Endothelial cell of umbilical vein (primary cell): ENCODE measurements at regions not wholly inside any gene's neighbourhood (a gene's known extent, or its start where the extent isn't known, plus 50 kb on each side); places are given as distances from the start of the nearest gene placed in this dataset.

Experiments used
- BruUV-seq: library from RNA; stranded (reverse); fragments of 400-500 nt; replicated peaks from 2 replicates; lab custom pipeline; 2021; lab: Mats Ljungman, UMichigan
- CTCF ChIA-PET: fragments of 300-600, 350-600 bp; sonication (Branson Sonifier 250); formaldehyde crosslinking; loops from one replicate; lab custom pipeline; 2021; ENCODE audit warnings: antibody characterized with exemption, inconsistent platforms; lab: Charles Lee
- POLR2A ChIA-PET: fragments of 300-600, 350-600 bp; sonication (Branson Sonifier 250); formaldehyde crosslinking; loops from one replicate; lab custom pipeline; 2021; ENCODE audit warnings: antibody characterized with exemption, inconsistent platforms; lab: Charles Lee
- DNase-seq: peaks from one replicate; pipeline ENCODE4 v3.0.0-alpha.2; 2011; ENCODE audit warnings: low read depth, low spot score
- FAIRE-seq: peaks from 2 replicates; lab custom pipeline; 2011; peaks lifted over from hg19 to GRCh38; lab: Jason Lieb, UNC
- H2AFZ ChIP-seq: 2 replicates; pipeline ENCODE4 v1.6.0; 2012; ENCODE audit warnings: low read depth, low read length, control low read depth, inconsistent platforms
- H3K27ac ChIP-seq: 2 replicates; pipeline ENCODE4 v1.5.1; 2011; ENCODE audit warnings: low read depth, mild to moderate bottlenecking, control low read depth, low read length, moderate library complexity; ENCODE audit not compliant: insufficient read depth
- H3K27me3 ChIP-seq, 2 experiments: 2 replicates each; pipeline versions ENCODE4 v1.6.0 to v1.6.1; 2011; ENCODE audit warnings: low read length in 2 of 2, mixed read lengths in 1 of 2; ENCODE audit not compliant: control insufficient read depth in 2 of 2, insufficient read depth in 2 of 2
- H3K36me3 ChIP-seq, 2 experiments: 2 replicates in 1 of 2; 3 replicates in 1 of 2; pipeline ENCODE4 v1.5.1; 2011; ENCODE audit warnings: low read length in 2 of 2, mild to moderate bottlenecking in 1 of 2, moderate library complexity in 1 of 2; ENCODE audit not compliant: control insufficient read depth in 2 of 2, insufficient read depth in 2 of 2; ENCODE audit errors: extremely low read depth in 1 of 2
- H3K4me1 ChIP-seq: 3 replicates; pipeline ENCODE4 v1.5.1; 2011; ENCODE audit warnings: mild to moderate bottlenecking, low read length; ENCODE audit not compliant: control insufficient read depth, insufficient read depth; ENCODE audit errors: extremely low read depth
- H3K4me2 ChIP-seq: 2 replicates; pipeline ENCODE4 v1.6.1; 2011; ENCODE audit warnings: low read length, control low read depth, mixed read lengths; ENCODE audit not compliant: insufficient read depth
- H3K4me3 ChIP-seq, 3 experiments: fragments of 200-600 bp in 1 of 3; sonication (generic), shearing (Covaris generic) in 1 of 3; replicated peaks in 1 of 3; 2 replicates each; pipeline ENCODE4 v1.5.1; 2011 to 2016; ENCODE audit warnings: control low read depth in 3 of 3, low read length in 3 of 3, mild to moderate bottlenecking in 2 of 3, inconsistent platforms in 1 of 3, low read depth in 1 of 3, moderate library complexity in 1 of 3; ENCODE audit not compliant: insufficient read depth in 1 of 3
- H3K79me2 ChIP-seq: 2 replicates; pipeline ENCODE4 v1.6.0; 2012; ENCODE audit warnings: low read length, inconsistent platforms; ENCODE audit not compliant: control insufficient read depth, insufficient read depth
- H3K9ac ChIP-seq: replicated peaks from 2 replicates; pipeline ENCODE3; 2011; ENCODE audit warnings: low read length, control low read depth; ENCODE audit not compliant: insufficient read depth; ENCODE audit errors: extremely low read depth
- H3K9me1 ChIP-seq: replicated peaks from 3 replicates; pipeline ENCODE4 v1.6.0; 2011; ENCODE audit warnings: mild to moderate bottlenecking, low read length; ENCODE audit not compliant: control insufficient read depth, insufficient read depth; ENCODE audit errors: extremely low read depth
- H3K9me3 ChIP-seq: replicated peaks from 2 replicates; pipeline ENCODE4 v1.5.1; 2012; ENCODE audit warnings: low read length, inconsistent platforms; ENCODE audit not compliant: control insufficient read depth, insufficient read depth
- H4K20me1 ChIP-seq: replicated peaks from 2 replicates; pipeline ENCODE3; 2011; ENCODE audit warnings: mild to moderate bottlenecking, low read length; ENCODE audit not compliant: control insufficient read depth, insufficient read depth; ENCODE audit errors: extremely low read depth
- CTCF ChIP-seq, 2 donors: IDR thresholded peaks; 1 replicate in 1 of 2; 2 replicates in 1 of 2; pipeline ENCODE4 v1.5.1; 2011; ENCODE audit warnings: low read length in 2 of 2, mild to moderate bottlenecking in 2 of 2, moderate library complexity in 2 of 2, control low read depth in 1 of 2, inconsistent platforms in 1 of 2, low read depth in 1 of 2; ENCODE audit not compliant: insufficient read depth in 1 of 2; ENCODE audit errors: extremely low read depth in 1 of 2
- EZH2 ChIP-seq: IDR thresholded peaks from 2 replicates; pipeline ENCODE4 v1.6.1; 2012; ENCODE audit warnings: borderline replicate concordance, low read depth, mild to moderate bottlenecking, moderate library complexity, low read length, inconsistent platforms; ENCODE audit not compliant: severe bottlenecking
- FOS ChIP-seq: IDR thresholded peaks from 2 replicates; pipeline ENCODE4 v1.6.1; 2011; ENCODE audit warnings: mild to moderate bottlenecking, low read length, moderate library complexity, borderline replicate concordance; ENCODE audit not compliant: insufficient read depth
- GATA2 ChIP-seq: IDR thresholded peaks from 2 replicates; pipeline ENCODE4 v1.7.0; 2011; ENCODE audit warnings: low read depth, mild to moderate bottlenecking, moderate library complexity, mixed read lengths, low read length; ENCODE audit not compliant: insufficient read length, insufficient read depth
- JUN ChIP-seq: IDR thresholded peaks from 2 replicates; pipeline ENCODE4 v1.6.1; 2011; ENCODE audit warnings: borderline replicate concordance, low read depth; ENCODE audit not compliant: insufficient read length, insufficient read depth
- MYC ChIP-seq: IDR thresholded peaks from one replicate; pipeline ENCODE4 v1.6.1; 2011; ENCODE audit warnings: mild to moderate bottlenecking, low read depth, low read length
- POLR2A ChIP-seq: IDR thresholded peaks from 2 replicates; pipeline ENCODE4 v1.6.1; 2012; ENCODE audit warnings: low read depth, mild to moderate bottlenecking, control low read depth, low read length
- POLR2AphosphoS5 ChIP-seq: IDR thresholded peaks from 2 replicates; pipeline ENCODE4 v1.6.1; 2012; ENCODE audit warnings: low read depth, mild to moderate bottlenecking, control low read depth, low read length, moderate library complexity; ENCODE audit not compliant: insufficient read depth
- dilution Hi-C: fragments of 300-500 bp; cut with MboI; formaldehyde crosslinking; loops from one replicate; pipeline ENCODE4 v1.15.0; 2019; ENCODE audit warnings: low sequenced_read_pairs; ENCODE audit not compliant: extremely low pct_ligation_motif_present
- intact Hi-C: fragments of 100-400 bp; cut with micrococcal nuclease; formaldehyde crosslinking; loops from one replicate; pipeline ENCODE4 v1.10.0; 2022
- TF ChIP-seq, protein P1 (sequence below): IDR thresholded peaks from 2 replicates; pipeline ENCODE4 v1.6.1; 2011; ENCODE audit not compliant: insufficient read depth, insufficient read length

GRCh38 chr22:47740109-47740805 is 977.8 kb downstream of the TBC1D22A start:
- H3K4me2 ChIP-seq = no peak overlapping the region
- no peak overlapping the region for H3K27ac ChIP-seq
- no peak overlapping the region for H3K4me3 ChIP-seq
- H3K9me3 ChIP-seq = peaks cover 7% of the 10 kb centered on the region
- ChIA-PET POLR2A (no interaction called here), CTCF (no interaction called here)
- TF ChIP-seq POLR2A (no peak), POLR2AphosphoS5 (no peak), EZH2 (no peak), FOS (no peak), CTCF (IDR thresholded peaks at IDR 0.05; ENCODE audit: extremely low read depth in 1 of 2, insufficient read depth in 1 of 2, low read depth in 1 of 2, low read length in 2 of 2) (no peak), JUN (no peak), MYC (no peak), GATA2 (no peak)
- TF ChIP-seq, protein P1, sequence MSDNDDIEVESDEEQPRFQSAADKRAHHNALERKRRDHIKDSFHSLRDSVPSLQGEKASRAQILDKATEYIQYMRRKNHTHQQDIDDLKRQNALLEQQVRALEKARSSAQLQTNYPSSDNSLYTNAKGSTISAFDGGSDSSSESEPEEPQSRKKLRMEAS = no peak
- intact Hi-C loops = no loop called here
- no peaks in the 10 kb centered on the region for H3K4me1 ChIP-seq
- no peaks in the 10 kb centered on the region for H3K9me1 ChIP-seq
- dilution Hi-C loops = no loop called here
- no TSS peak for BruUV-seq
- no peak overlapping the region for H2AFZ ChIP-seq
- no peak overlapping the region for H3K9ac ChIP-seq
- no peaks in the 10 kb centered on the region for H3K27me3 ChIP-seq
- no peaks in the 10 kb centered on the region for H3K36me3 ChIP-seq
- no peak for FAIRE-seq
- H3K79me2 ChIP-seq = no peaks in the 10 kb centered on the region
- DNase-seq = no peak
- H4K20me1 ChIP-seq = no peaks in the 10 kb centered on the region
